ENCODE measurements at regions not wholly inside any gene's neighbourhood (a gene's known extent, or its start where the extent isn't known, plus 50 kb on each side); places are given as distances from the start of the nearest gene placed in this dataset.

DNA sequence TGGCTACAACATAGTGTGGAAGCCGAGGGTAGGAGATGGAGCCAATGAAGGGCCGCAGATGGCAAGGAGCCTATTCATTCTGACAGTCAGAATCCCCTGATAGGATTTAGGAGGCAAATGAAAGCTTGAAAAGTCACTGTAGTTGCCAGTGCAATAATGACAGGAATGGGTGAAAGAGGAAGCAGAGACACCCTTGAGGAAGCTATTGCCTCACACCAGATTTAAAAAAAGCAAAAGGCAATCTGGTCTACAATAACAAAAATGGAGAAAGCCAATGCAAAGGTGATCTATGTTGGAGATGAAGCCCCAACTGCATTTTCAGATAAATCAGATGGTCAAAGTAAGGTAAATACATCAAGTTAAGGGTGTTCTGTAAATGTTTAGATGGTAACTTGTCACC, 158.5 kb downstream of the TUBA3C start:
- no peaks in the 10 kb centered on the region for H3K27me3 ChIP-seq (ENCODE audit: control insufficient read depth, insufficient read depth, low read length)
- no peaks in the 10 kb centered on the region for H3K36me3 ChIP-seq (ENCODE audit: control insufficient read depth, insufficient read depth, low read length)
- BruUV-seq (replicated peaks): no TSS peak
- ChIA-PET POLR2A (no interaction called here), CTCF (no interaction called here)
- no peak overlapping the region for H3K4me3 ChIP-seq (ENCODE audit: low read depth in 2 of 2, low read length in 2 of 2)
- no peaks in the 10 kb centered on the region for H3K9me3 ChIP-seq (ENCODE audit: control insufficient read depth, insufficient read depth, low read depth, low read length)
- no peak for ATAC-seq
- TF ChIP-seq TCF7L2 (IDR thresholded peaks at IDR 0.05; ENCODE audit: low read depth, low read length) (no peak), POLR2AphosphoS5 (IDR thresholded peaks at IDR 0.05; ENCODE audit: low read depth, low read length) (no peak), SIN3A (IDR thresholded peaks at IDR 0.05; ENCODE audit: borderline replicate concordance, insufficient read depth, low read depth, low read length) (no peak)
- TF ChIP-seq, protein P1, sequence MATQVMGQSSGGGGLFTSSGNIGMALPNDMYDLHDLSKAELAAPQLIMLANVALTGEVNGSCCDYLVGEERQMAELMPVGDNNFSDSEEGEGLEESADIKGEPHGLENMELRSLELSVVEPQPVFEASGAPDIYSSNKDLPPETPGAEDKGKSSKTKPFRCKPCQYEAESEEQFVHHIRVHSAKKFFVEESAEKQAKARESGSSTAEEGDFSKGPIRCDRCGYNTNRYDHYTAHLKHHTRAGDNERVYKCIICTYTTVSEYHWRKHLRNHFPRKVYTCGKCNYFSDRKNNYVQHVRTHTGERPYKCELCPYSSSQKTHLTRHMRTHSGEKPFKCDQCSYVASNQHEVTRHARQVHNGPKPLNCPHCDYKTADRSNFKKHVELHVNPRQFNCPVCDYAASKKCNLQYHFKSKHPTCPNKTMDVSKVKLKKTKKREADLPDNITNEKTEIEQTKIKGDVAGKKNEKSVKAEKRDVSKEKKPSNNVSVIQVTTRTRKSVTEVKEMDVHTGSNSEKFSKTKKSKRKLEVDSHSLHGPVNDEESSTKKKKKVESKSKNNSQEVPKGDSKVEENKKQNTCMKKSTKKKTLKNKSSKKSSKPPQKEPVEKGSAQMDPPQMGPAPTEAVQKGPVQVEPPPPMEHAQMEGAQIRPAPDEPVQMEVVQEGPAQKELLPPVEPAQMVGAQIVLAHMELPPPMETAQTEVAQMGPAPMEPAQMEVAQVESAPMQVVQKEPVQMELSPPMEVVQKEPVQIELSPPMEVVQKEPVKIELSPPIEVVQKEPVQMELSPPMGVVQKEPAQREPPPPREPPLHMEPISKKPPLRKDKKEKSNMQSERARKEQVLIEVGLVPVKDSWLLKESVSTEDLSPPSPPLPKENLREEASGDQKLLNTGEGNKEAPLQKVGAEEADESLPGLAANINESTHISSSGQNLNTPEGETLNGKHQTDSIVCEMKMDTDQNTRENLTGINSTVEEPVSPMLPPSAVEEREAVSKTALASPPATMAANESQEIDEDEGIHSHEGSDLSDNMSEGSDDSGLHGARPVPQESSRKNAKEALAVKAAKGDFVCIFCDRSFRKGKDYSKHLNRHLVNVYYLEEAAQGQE (IDR thresholded peaks at IDR 0.05; ENCODE audit: insufficient read depth in 1 of 2, low read depth in 2 of 2, low read length in 1 of 2): no peak
- TF ChIP-seq, protein P2, sequence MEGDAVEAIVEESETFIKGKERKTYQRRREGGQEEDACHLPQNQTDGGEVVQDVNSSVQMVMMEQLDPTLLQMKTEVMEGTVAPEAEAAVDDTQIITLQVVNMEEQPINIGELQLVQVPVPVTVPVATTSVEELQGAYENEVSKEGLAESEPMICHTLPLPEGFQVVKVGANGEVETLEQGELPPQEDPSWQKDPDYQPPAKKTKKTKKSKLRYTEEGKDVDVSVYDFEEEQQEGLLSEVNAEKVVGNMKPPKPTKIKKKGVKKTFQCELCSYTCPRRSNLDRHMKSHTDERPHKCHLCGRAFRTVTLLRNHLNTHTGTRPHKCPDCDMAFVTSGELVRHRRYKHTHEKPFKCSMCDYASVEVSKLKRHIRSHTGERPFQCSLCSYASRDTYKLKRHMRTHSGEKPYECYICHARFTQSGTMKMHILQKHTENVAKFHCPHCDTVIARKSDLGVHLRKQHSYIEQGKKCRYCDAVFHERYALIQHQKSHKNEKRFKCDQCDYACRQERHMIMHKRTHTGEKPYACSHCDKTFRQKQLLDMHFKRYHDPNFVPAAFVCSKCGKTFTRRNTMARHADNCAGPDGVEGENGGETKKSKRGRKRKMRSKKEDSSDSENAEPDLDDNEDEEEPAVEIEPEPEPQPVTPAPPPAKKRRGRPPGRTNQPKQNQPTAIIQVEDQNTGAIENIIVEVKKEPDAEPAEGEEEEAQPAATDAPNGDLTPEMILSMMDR (IDR thresholded peaks at IDR 0.05): no peak
- H3K4me1 ChIP-seq (ENCODE audit: control insufficient read depth, insufficient read depth, low read length): no peaks in the 10 kb centered on the region
- no peak for DNase-seq (ENCODE audit: low read depth, low spot score)
- in situ Hi-C loops (cut with HindIII; ENCODE audit: low pct_unique_long_range_greater_than_20kb, low sequenced_read_pairs): no loop called here
- H3K27ac ChIP-seq (ENCODE audit: low read length): no peak overlapping the region
- intact Hi-C loops (cut with micrococcal nuclease; ENCODE audit: unreplicated experiment): no loop called here

DNA sequence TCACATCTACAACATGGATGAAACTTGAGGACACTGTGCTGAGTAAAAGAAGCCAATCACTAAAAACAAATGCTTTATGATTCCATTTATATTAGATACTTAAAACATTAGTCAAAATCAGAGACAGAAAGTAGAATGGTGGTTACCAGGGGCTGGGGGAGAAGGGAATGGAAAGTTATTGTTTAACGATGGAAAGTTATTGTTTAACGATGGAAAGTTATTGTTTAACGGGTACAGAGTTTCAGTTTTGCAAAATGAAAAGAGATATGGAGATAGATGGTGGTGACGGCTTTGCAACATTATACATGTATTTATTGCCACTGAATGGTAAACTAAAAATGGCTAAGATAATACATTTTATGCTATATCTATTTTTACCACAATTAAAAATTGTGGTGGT, 160.6 kb downstream of the TUBA3C start:
- POLR2A ChIA-PET: no interaction called here
- Histone ChIP-seq H3K9me3 (ENCODE audit: control insufficient read depth, insufficient read depth, low read depth, low read length) (no peaks in the 10 kb centered on the region), H3K4me3 (ENCODE audit: low read depth in 2 of 2, low read length in 2 of 2) (no peak overlapping the region), H3K27ac (ENCODE audit: low read length) (no peak overlapping the region), H3K4me1 (ENCODE audit: control insufficient read depth, insufficient read depth, low read length) (no peaks in the 10 kb centered on the region), H3K36me3 (ENCODE audit: control insufficient read depth, insufficient read depth, low read length) (no peaks in the 10 kb centered on the region), H3K27me3 (ENCODE audit: control insufficient read depth, insufficient read depth, low read length) (no peaks in the 10 kb centered on the region)
- no TSS peak for BruUV-seq (replicated peaks)
- ATAC-seq (no peak), DNase-seq (ENCODE audit: low read depth, low spot score) (no peak)
- in situ Hi-C loops (cut with HindIII; ENCODE audit: low pct_unique_long_range_greater_than_20kb, low sequenced_read_pairs) (no loop called here), intact Hi-C loops (cut with micrococcal nuclease; ENCODE audit: unreplicated experiment) (no loop called here)
- CTCF ChIA-PET: no interaction called here
- TF ChIP-seq POLR2AphosphoS5 (IDR thresholded peaks at IDR 0.05; ENCODE audit: low read depth, low read length) (no peak), SIN3A (IDR thresholded peaks at IDR 0.05; ENCODE audit: borderline replicate concordance, insufficient read depth, low read depth, low read length) (no peak), TCF7L2 (IDR thresholded peaks at IDR 0.05; ENCODE audit: low read depth, low read length) (no peak)
- TF ChIP-seq, protein P1 (IDR thresholded peaks at IDR 0.05; ENCODE audit: insufficient read depth in 1 of 2, low read depth in 2 of 2, low read length in 1 of 2): no peak
- TF ChIP-seq, protein P2 (IDR thresholded peaks at IDR 0.05): no peak
